ENCODE measurements at regions not wholly inside any gene's neighbourhood (a gene's known extent, or its start where the extent isn't known, plus 50 kb on each side); places are given as distances from the start of the nearest gene placed in this dataset.

DNA sequence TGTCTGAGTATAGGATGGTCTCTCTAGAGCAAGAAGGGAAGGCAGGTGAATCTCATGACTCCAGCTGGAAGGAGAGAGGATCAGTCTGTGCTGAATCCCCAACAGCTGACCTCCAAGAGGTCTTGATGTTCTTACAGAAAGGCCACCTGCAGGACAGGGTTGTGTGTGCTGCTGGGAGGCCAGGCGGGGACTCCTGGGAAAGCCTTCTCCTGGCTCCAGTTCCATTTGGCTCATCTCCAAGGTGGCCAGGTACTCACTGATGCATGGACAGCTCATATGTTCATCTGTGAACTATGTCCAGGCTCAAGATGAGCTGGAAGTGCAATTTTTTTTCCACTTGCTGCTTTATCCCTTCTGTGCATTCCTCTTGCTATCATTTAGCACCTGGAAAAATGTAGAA lies 730.2 kb upstream of the RBFOX1 start:
- Histone ChIP-seq H3K27me3 (replicated peaks; ENCODE audit: control insufficient read depth, insufficient read depth, low read length, poor library complexity, severe bottlenecking) (no peaks in the 10 kb centered on the region), H3K4me3 (ENCODE audit: insufficient read depth, low read depth, low read length, poor library complexity, severe bottlenecking) (no peak overlapping the region), H3K4me1 (ENCODE audit: control insufficient read depth, insufficient read depth, low read length, poor library complexity, severe bottlenecking) (no peaks in the 10 kb centered on the region), H3K27ac (ENCODE audit: insufficient read depth, low read length, poor library complexity, severe bottlenecking) (no peak overlapping the region), H3K36me3 (ENCODE audit: control insufficient read depth, insufficient read depth, low read length) (no peaks in the 10 kb centered on the region), H3K9me3 (ENCODE audit: control insufficient read depth, low read length) (no peaks in the 10 kb centered on the region)
- no peak for DNase-seq

DNA sequence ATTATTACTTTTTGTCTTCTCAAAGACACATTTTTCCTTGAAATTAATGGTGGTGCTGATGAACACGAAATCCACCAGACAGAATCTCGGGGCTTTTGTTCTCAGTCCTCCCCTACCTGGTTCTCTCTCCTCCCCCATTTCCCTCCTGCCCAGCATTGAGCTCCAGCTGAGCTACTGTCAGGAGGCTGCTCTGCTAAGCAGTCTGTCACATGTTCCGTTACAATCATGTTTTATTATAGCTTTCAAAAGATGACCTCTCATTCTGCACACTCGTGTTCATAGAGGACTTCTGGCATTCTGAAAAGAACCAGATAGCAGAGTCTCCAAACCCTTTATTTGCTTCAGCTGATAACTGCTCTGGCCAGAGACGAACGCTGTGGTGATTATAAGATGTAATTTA lies 732.5 kb upstream of the RBFOX1 start:
- no peaks in the 10 kb centered on the region for H3K9me3 ChIP-seq (ENCODE audit: control insufficient read depth, low read length)
- no peak for DNase-seq
- no peaks in the 10 kb centered on the region for H3K4me1 ChIP-seq (ENCODE audit: control insufficient read depth, insufficient read depth, low read length, poor library complexity, severe bottlenecking)
- no peak overlapping the region for H3K27ac ChIP-seq (ENCODE audit: insufficient read depth, low read length, poor library complexity, severe bottlenecking)
- no peaks in the 10 kb centered on the region for H3K36me3 ChIP-seq (ENCODE audit: control insufficient read depth, insufficient read depth, low read length)
- no peak overlapping the region for H3K4me3 ChIP-seq (ENCODE audit: insufficient read depth, low read depth, low read length, poor library complexity, severe bottlenecking)
- no peaks in the 10 kb centered on the region for H3K27me3 ChIP-seq (replicated peaks; ENCODE audit: control insufficient read depth, insufficient read depth, low read length, poor library complexity, severe bottlenecking)

DNA sequence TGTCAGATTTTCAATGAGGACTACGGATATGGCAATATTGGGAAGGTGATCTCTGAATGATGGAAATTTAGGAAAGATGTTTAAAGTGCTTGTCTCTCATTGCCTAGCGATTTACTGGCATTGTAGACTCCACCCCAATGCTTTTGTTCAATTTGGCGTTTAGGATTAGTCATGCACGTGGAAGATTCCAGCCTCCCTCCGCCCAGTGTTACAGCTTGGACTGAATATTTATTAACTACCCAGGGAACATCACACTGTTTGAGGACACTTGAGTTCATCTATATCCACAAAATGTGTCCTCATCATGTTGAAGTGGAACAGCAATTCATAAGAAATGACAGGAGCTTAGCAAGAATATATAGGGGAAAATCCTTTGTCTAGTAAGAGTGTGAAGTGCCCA lies 738.8 kb upstream of the RBFOX1 start:
- H3K27ac ChIP-seq (ENCODE audit: insufficient read depth, low read length, poor library complexity, severe bottlenecking) = no peak overlapping the region
- no peaks in the 10 kb centered on the region for H3K27me3 ChIP-seq (replicated peaks; ENCODE audit: control insufficient read depth, insufficient read depth, low read length, poor library complexity, severe bottlenecking)
- no peak for DNase-seq
- H3K36me3 ChIP-seq (ENCODE audit: control insufficient read depth, insufficient read depth, low read length) = no peaks in the 10 kb centered on the region
- no peaks in the 10 kb centered on the region for H3K4me1 ChIP-seq (ENCODE audit: control insufficient read depth, insufficient read depth, low read length, poor library complexity, severe bottlenecking)
- H3K4me3 ChIP-seq (ENCODE audit: insufficient read depth, low read depth, low read length, poor library complexity, severe bottlenecking) = no peak overlapping the region
- H3K9me3 ChIP-seq (ENCODE audit: control insufficient read depth, low read length) = no peaks in the 10 kb centered on the region

GRCh38 chr16:6576606-6577005 lies 756.0 kb upstream of the RBFOX1 start:
- Histone ChIP-seq H3K36me3 (ENCODE audit: control insufficient read depth, insufficient read depth, low read length) (no peaks in the 10 kb centered on the region), H3K4me1 (ENCODE audit: control insufficient read depth, insufficient read depth, low read length, poor library complexity, severe bottlenecking) (no peaks in the 10 kb centered on the region), H3K27me3 (replicated peaks; ENCODE audit: control insufficient read depth, insufficient read depth, low read length, poor library complexity, severe bottlenecking) (no peaks in the 10 kb centered on the region), H3K9me3 (ENCODE audit: control insufficient read depth, low read length) (no peaks in the 10 kb centered on the region), H3K27ac (ENCODE audit: insufficient read depth, low read length, poor library complexity, severe bottlenecking) (no peak overlapping the region), H3K4me3 (ENCODE audit: insufficient read depth, low read depth, low read length, poor library complexity, severe bottlenecking) (no peak overlapping the region)
- no peak for DNase-seq

DNA sequence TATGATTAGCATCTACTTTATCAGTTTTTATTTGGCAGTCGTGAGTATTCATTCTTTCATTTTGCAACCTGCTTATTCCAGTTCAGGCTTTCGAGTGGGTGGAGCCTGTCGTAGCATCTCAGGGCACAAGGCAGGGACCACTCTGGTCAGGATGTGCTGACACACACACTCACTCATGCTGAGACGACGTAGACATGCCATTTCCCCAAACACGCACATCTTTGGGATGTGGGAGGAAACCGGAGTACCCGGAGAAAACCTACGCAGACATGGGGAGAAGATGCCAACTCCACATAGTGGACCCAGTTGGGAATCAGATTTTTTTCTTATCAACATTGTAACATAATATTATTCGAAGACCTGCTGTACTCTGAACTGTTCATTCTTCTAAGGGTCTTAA lies 756.5 kb upstream of the RBFOX1 start:
- no peak for DNase-seq
- Histone ChIP-seq H3K36me3 (ENCODE audit: control insufficient read depth, insufficient read depth, low read length) (no peaks in the 10 kb centered on the region), H3K27me3 (replicated peaks; ENCODE audit: control insufficient read depth, insufficient read depth, low read length, poor library complexity, severe bottlenecking) (no peaks in the 10 kb centered on the region)

GRCh38 chr16:6574146-6574545 lies 758.5 kb upstream of the RBFOX1 start:
- Histone ChIP-seq H3K9me3 (ENCODE audit: control insufficient read depth, low read length) (no peaks in the 10 kb centered on the region), H3K36me3 (ENCODE audit: control insufficient read depth, insufficient read depth, low read length) (no peaks in the 10 kb centered on the region), H3K27me3 (replicated peaks; ENCODE audit: control insufficient read depth, insufficient read depth, low read length, poor library complexity, severe bottlenecking) (no peaks in the 10 kb centered on the region), H3K4me1 (ENCODE audit: control insufficient read depth, insufficient read depth, low read length, poor library complexity, severe bottlenecking) (no peaks in the 10 kb centered on the region), H3K27ac (ENCODE audit: insufficient read depth, low read length, poor library complexity, severe bottlenecking) (no peak overlapping the region), H3K4me3 (ENCODE audit: insufficient read depth, low read depth, low read length, poor library complexity, severe bottlenecking) (no peak overlapping the region)
- DNase-seq = no peak

More for the DNA sequence above, 756.5 kb upstream of the RBFOX1 start:
- Histone ChIP-seq H3K4me1 (ENCODE audit: control insufficient read depth, insufficient read depth, low read length, poor library complexity, severe bottlenecking) (no peaks in the 10 kb centered on the region), H3K27ac (ENCODE audit: insufficient read depth, low read length, poor library complexity, severe bottlenecking) (no peak overlapping the region), H3K9me3 (ENCODE audit: control insufficient read depth, low read length) (no peaks in the 10 kb centered on the region), H3K4me3 (ENCODE audit: insufficient read depth, low read depth, low read length, poor library complexity, severe bottlenecking) (no peak overlapping the region)

DNA sequence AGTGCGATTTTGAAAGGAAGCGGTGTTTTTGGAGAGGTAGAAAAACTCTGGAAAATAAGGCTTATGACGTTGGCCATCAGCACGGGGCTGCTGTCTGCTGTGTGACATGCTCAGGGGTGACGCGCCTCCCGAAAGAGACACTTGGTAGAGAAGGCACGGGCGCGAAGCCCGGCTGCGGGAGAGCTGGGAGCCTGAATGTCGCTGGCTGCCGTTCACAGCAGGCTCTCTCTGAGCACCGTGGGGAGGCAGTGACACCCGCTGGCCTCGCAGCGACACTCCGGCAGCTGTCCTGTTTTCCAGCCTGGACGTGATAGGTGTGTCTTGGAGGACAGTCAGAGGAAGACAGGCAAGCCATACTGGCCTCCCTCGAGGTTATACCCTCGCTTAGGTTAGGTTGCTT lies 759.1 kb upstream of the RBFOX1 start:
- Histone ChIP-seq H3K27ac (ENCODE audit: insufficient read depth, low read length, poor library complexity, severe bottlenecking) (no peak overlapping the region), H3K9me3 (ENCODE audit: control insufficient read depth, low read length) (no peaks in the 10 kb centered on the region)

GRCh38 chr16:6571044-6571443 lies 761.6 kb upstream of the RBFOX1 start:
- H3K9me3 ChIP-seq (ENCODE audit: control insufficient read depth, low read length) = no peaks in the 10 kb centered on the region
- no peaks in the 10 kb centered on the region for H3K27me3 ChIP-seq (replicated peaks; ENCODE audit: control insufficient read depth, insufficient read depth, low read length, poor library complexity, severe bottlenecking)
- H3K4me1 ChIP-seq (ENCODE audit: control insufficient read depth, insufficient read depth, low read length, poor library complexity, severe bottlenecking) = no peaks in the 10 kb centered on the region
- no peak overlapping the region for H3K4me3 ChIP-seq (ENCODE audit: insufficient read depth, low read depth, low read length, poor library complexity, severe bottlenecking)
- H3K36me3 ChIP-seq (ENCODE audit: control insufficient read depth, insufficient read depth, low read length) = no peaks in the 10 kb centered on the region
- H3K27ac ChIP-seq (ENCODE audit: insufficient read depth, low read length, poor library complexity, severe bottlenecking) = no peak overlapping the region
- DNase-seq = no peak

More for the DNA sequence above, 759.1 kb upstream of the RBFOX1 start:
- Histone ChIP-seq H3K4me3 (ENCODE audit: insufficient read depth, low read depth, low read length, poor library complexity, severe bottlenecking) (no peak overlapping the region), H3K4me1 (ENCODE audit: control insufficient read depth, insufficient read depth, low read length, poor library complexity, severe bottlenecking) (no peaks in the 10 kb centered on the region), H3K36me3 (ENCODE audit: control insufficient read depth, insufficient read depth, low read length) (no peaks in the 10 kb centered on the region), H3K27me3 (replicated peaks; ENCODE audit: control insufficient read depth, insufficient read depth, low read length, poor library complexity, severe bottlenecking) (no peaks in the 10 kb centered on the region)
- DNase-seq = no peak

DNA sequence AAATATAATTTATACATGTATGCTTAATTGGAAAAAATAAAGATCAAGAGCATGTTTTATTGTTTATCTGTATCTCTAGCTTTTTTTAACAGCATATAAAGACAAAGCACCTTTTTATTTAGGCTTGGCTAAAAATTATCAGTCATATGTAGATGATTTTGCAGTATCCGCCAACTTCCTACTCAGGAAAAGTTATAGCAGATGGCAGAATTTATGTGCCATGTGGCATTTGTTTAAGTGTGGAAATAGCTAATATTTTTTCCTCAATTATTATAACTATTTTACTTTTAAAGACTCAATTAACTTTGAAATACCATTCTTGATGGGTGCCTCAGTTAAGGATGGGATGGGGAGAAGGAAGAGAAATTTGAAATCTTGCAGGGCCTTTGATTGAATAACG lies 762.1 kb upstream of the RBFOX1 start:
- Histone ChIP-seq H3K4me3 (ENCODE audit: insufficient read depth, low read depth, low read length, poor library complexity, severe bottlenecking) (no peak overlapping the region), H3K9me3 (ENCODE audit: control insufficient read depth, low read length) (no peaks in the 10 kb centered on the region), H3K4me1 (ENCODE audit: control insufficient read depth, insufficient read depth, low read length, poor library complexity, severe bottlenecking) (no peaks in the 10 kb centered on the region), H3K36me3 (ENCODE audit: control insufficient read depth, insufficient read depth, low read length) (no peaks in the 10 kb centered on the region), H3K27ac (ENCODE audit: insufficient read depth, low read length, poor library complexity, severe bottlenecking) (no peak overlapping the region), H3K27me3 (replicated peaks; ENCODE audit: control insufficient read depth, insufficient read depth, low read length, poor library complexity, severe bottlenecking) (no peaks in the 10 kb centered on the region)
- no peak for DNase-seq

DNA sequence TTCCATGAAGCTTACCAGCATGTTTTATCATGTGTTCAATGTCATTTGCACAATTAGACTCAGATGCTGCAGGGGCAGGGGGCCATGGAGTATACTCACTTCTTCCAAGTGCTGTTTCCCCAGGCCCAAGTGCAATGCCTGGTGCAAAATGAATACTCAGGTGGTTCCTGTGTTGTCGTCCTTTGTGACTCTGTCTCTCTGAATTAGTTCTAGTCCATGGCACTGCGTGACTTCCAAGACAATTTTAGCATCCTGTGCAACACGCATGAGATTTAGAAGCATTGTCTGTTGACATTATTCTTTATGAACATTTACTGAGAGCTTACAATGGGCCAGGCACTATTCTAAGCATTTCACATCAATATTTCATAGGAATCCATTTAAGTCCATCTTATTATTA lies 769.7 kb upstream of the RBFOX1 start:
- H3K27me3 ChIP-seq (replicated peaks; ENCODE audit: control insufficient read depth, insufficient read depth, low read length, poor library complexity, severe bottlenecking) = no peaks in the 10 kb centered on the region
- no peak overlapping the region for H3K27ac ChIP-seq (ENCODE audit: insufficient read depth, low read length, poor library complexity, severe bottlenecking)
- no peaks in the 10 kb centered on the region for H3K9me3 ChIP-seq (ENCODE audit: control insufficient read depth, low read length)
- no peaks in the 10 kb centered on the region for H3K36me3 ChIP-seq (ENCODE audit: control insufficient read depth, insufficient read depth, low read length)
- H3K4me1 ChIP-seq (ENCODE audit: control insufficient read depth, insufficient read depth, low read length, poor library complexity, severe bottlenecking) = no peaks in the 10 kb centered on the region
- no peak overlapping the region for H3K4me3 ChIP-seq (ENCODE audit: insufficient read depth, low read depth, low read length, poor library complexity, severe bottlenecking)
- DNase-seq = no peak

Measured in effector memory CD4-positive, alpha-beta T cell (primary cell).